HCT116 (cell line): ENCODE measurements at regions not wholly inside any gene's neighbourhood (a gene's known extent, or its start where the extent isn't known, plus 50 kb on each side); places are given as distances from the start of the nearest gene placed in this dataset.

Experiments used
- ATAC-seq: fragments of 200-7000 bp; cut with Tn5 transposase; 2 replicates; pipeline ENCODE4 v1.9.1; 2020; ENCODE audit warnings: mild to moderate bottlenecking, moderate library complexity
- BruUV-seq: library from RNA; stranded (reverse); fragments of 400-500 nt; replicated peaks from 2 replicates; lab custom pipeline; 2021; lab: Mats Ljungman, UMichigan
- CTCF ChIA-PET: fragments of 300-600 bp; sonication (Branson Sonifier 250); formaldehyde crosslinking; loops from one replicate; lab custom pipeline; 2021; ENCODE audit warnings: antibody characterized with exemption; lab: Charles Lee
- POLR2A ChIA-PET: fragments of 300-600, 350-600 bp; sonication (Branson Sonifier 250); formaldehyde crosslinking; loops from one replicate; lab custom pipeline; 2021; ENCODE audit warnings: antibody characterized with exemption; lab: Charles Lee
- RAD21 ChIA-PET, 2 experiments: fragments of 300-600 bp; sonication (Branson Sonifier 250); formaldehyde crosslinking; loops; one replicate each; lab custom pipeline; 2023; ENCODE audit warnings: low total read pairs in 2 of 2; ENCODE audit not compliant: uncharacterized antibody in 2 of 2, unreplicated experiment in 2 of 2, low non-redundant PET in 1 of 2; lab: Charles Lee
- DNase-seq: peaks from one replicate; pipeline ENCODE4 v3.0.0-alpha.2; 2010; ENCODE audit warnings: low read depth, low spot score
- H2AFZ ChIP-seq: fragments of 200-600 bp; shearing (Covaris generic), sonication (generic); 2 replicates; pipeline ENCODE4 v1.6.1; 2017; ENCODE audit warnings: low read depth, mixed run types, mixed read lengths, antibody characterized with exemption, low read length; ENCODE audit not compliant: poor library complexity, severe bottlenecking
- H3K27ac ChIP-seq: 2 replicates; pipeline ENCODE4 v1.5.1; 2012; ENCODE audit warnings: low read depth, low read length
- H3K27me3 ChIP-seq: fragments of 200-600 bp; sonication (generic); 2 replicates; pipeline ENCODE4 v1.6.1; 2016; ENCODE audit warnings: mixed run types, low read length, mixed read lengths; ENCODE audit not compliant: insufficient read depth
- H3K36me3 ChIP-seq, 2 experiments: fragments of 200-500 bp in 1 of 2; fragments of 200-600 bp in 1 of 2; sonication (Bioruptor generic) in 1 of 2; sonication (generic) in 1 of 2; 2 replicates each; pipeline versions ENCODE4 v1.5.1 to v1.6.1; 2014 to 2016; ENCODE audit warnings: low read length in 2 of 2, inconsistent platforms in 1 of 2, mixed read lengths in 1 of 2, mixed run types in 1 of 2; ENCODE audit not compliant: insufficient read depth in 2 of 2, control insufficient read depth in 1 of 2
- H3K4me1 ChIP-seq, 2 experiments: fragments of 200-600 bp in 1 of 2; sonication (generic) in 1 of 2; 2 replicates each; pipeline versions ENCODE4 v1.5.1 to v1.6.1; 2012 to 2017; ENCODE audit warnings: low read length in 2 of 2, inconsistent platforms in 1 of 2, mild to moderate bottlenecking in 1 of 2, mixed read lengths in 1 of 2, mixed run types in 1 of 2, moderate library complexity in 1 of 2; ENCODE audit not compliant: insufficient read depth in 2 of 2, control insufficient read depth in 1 of 2
- H3K4me2 ChIP-seq: fragments of 200-600 bp; sonication (generic); 2 replicates; pipeline ENCODE4 v1.6.1; 2017; ENCODE audit warnings: mixed run types, low read length, mixed read lengths
- H3K4me3 ChIP-seq, 2 experiments: fragments of 200-600 bp in 1 of 2; sonication (generic) in 1 of 2; replicated peaks in 1 of 2; 2 replicates each; pipeline ENCODE4 v1.5.1; 2011 to 2016; ENCODE audit warnings: low read length in 2 of 2, control low read depth in 1 of 2, low read depth in 1 of 2, mild to moderate bottlenecking in 1 of 2, mixed read lengths in 1 of 2, mixed run types in 1 of 2
- H3K79me2 ChIP-seq: fragments of 200-600 bp; sonication (generic); 2 replicates; pipeline ENCODE4 v1.6.1; 2017; ENCODE audit warnings: mild to moderate bottlenecking, mixed run types, low read length, moderate library complexity, mixed read lengths; ENCODE audit not compliant: insufficient read depth
- H3K9ac ChIP-seq: fragments of 200-600 bp; sonication (generic); 2 replicates; pipeline ENCODE4 v1.6.1; 2016; ENCODE audit warnings: low read length, mixed read lengths
- H3K9me2 ChIP-seq: fragments of 200-600 bp; sonication (generic), shearing (Covaris generic); 2 replicates; pipeline ENCODE4 v1.6.1; 2017; ENCODE audit warnings: mixed run types, mild to moderate bottlenecking, moderate library complexity; ENCODE audit not compliant: insufficient read depth
- H3K9me3 ChIP-seq, 2 experiments: fragments of 200-500 bp in 1 of 2; fragments of 200-600 bp in 1 of 2; sonication (Bioruptor generic) in 1 of 2; sonication (generic) in 1 of 2; 2 replicates each; pipeline ENCODE4 v1.6.1; 2014 to 2017; ENCODE audit warnings: low read length in 2 of 2, mixed read lengths in 2 of 2, inconsistent platforms in 1 of 2, low read depth in 1 of 2, mild to moderate bottlenecking in 1 of 2, mixed run types in 1 of 2, moderate library complexity in 1 of 2; ENCODE audit not compliant: control insufficient read depth in 1 of 2, insufficient read depth in 1 of 2
- H4K20me1 ChIP-seq: fragments of 200-600 bp; sonication (generic), shearing (Covaris generic); 2 replicates; pipeline ENCODE4 v1.6.1; 2017; ENCODE audit warnings: mixed run types, mild to moderate bottlenecking, moderate library complexity; ENCODE audit not compliant: insufficient read depth
- ATF3 ChIP-seq: IDR thresholded peaks from 2 replicates; pipeline ENCODE4 v1.6.1; 2012
- CBX3 ChIP-seq: IDR thresholded peaks from 2 replicates; pipeline ENCODE4 v1.6.1; 2012; ENCODE audit warnings: low read depth
- CEBPB ChIP-seq: IDR thresholded peaks from 2 replicates; pipeline ENCODE4 v1.6.1; 2012; ENCODE audit warnings: low read depth
- CTCF ChIP-seq, 3 experiments: fragments of 200-600 bp in 1 of 3; sonication (generic) in 1 of 3; IDR thresholded peaks in 2 of 3; conservative IDR thresholded peaks in 1 of 3; 2 replicates each; pipeline ENCODE4 v1.5.1; 2012 to 2017; ENCODE audit warnings: low read depth in 2 of 3, low read length in 2 of 3, antibody characterized with exemption in 1 of 3, borderline replicate concordance in 1 of 3, control low read depth in 1 of 3, mild to moderate bottlenecking in 1 of 3, mixed read lengths in 1 of 3, mixed run types in 1 of 3, moderate library complexity in 1 of 3; ENCODE audit not compliant: insufficient read depth in 1 of 3
- POLR2AphosphoS5 ChIP-seq: IDR thresholded peaks from 2 replicates; pipeline ENCODE4 v1.6.1; 2011; ENCODE audit warnings: mild to moderate bottlenecking, low read depth, low read length, moderate library complexity
- RAD21 ChIP-seq: IDR thresholded peaks from 2 replicates; pipeline ENCODE4 v1.6.1; 2012; ENCODE audit warnings: low read depth, mild to moderate bottlenecking
- SIN3A ChIP-seq: IDR thresholded peaks from 2 replicates; pipeline ENCODE4 v1.6.1; 2012; ENCODE audit warnings: low read depth
- SRF ChIP-seq: IDR thresholded peaks from 2 replicates; pipeline ENCODE4 v1.6.1; 2012; ENCODE audit warnings: low read depth
- ZBTB33 ChIP-seq: IDR thresholded peaks from 2 replicates; pipeline ENCODE4 v1.6.1; 2011; ENCODE audit warnings: mild to moderate bottlenecking, low read length, moderate library complexity; ENCODE audit not compliant: insufficient replicate concordance; ENCODE audit errors: extremely low read depth
- intact Hi-C: fragments of 100-400 bp; cut with micrococcal nuclease; formaldehyde crosslinking; loops from 2 replicates; pipeline ENCODE4 v1.10.0; 2022

GRCh38 chr2:103410221-103410620 lies 648.4 kb downstream of the TMEM182 start:
- ChIA-PET POLR2A (no interaction called here), RAD21 (no interaction called here), CTCF (no interaction called here)
- Histone ChIP-seq H4K20me1 (no peaks in the 10 kb centered on the region), H3K4me3 (no peak overlapping the region), H3K36me3 (no peaks in the 10 kb centered on the region), H3K4me2 (no peak overlapping the region), H3K9me3 (peaks cover under 1 to 14% of the 10 kb centered on the region in 2 experiments; a peak in 2 of 4 replicates), H3K27me3 (no peaks in the 10 kb centered on the region), H3K4me1 (no peaks in the 10 kb centered on the region), H3K79me2 (no peaks in the 10 kb centered on the region), H3K9me2 (no peaks in the 10 kb centered on the region), H3K9ac (no peak overlapping the region), H3K27ac (no peak overlapping the region), H2AFZ (no peak overlapping the region)
- TF ChIP-seq CEBPB, result no peak
- no peak for TF ChIP-seq ZBTB33
- no peak for TF ChIP-seq CTCF (IDR thresholded peaks at IDR 0.05 in 2 of 3, conservative IDR thresholded peaks at IDR 0.05 in 1 of 3; ENCODE audit: borderline replicate concordance in 1 of 3, insufficient read depth in 1 of 3, low read depth in 2 of 3, low read length in 2 of 3)
- TF ChIP-seq SIN3A, result no peak
- no peak for TF ChIP-seq SRF
- no peak for TF ChIP-seq ATF3
- TF ChIP-seq CBX3, result no peak
- TF ChIP-seq RAD21, result no peak
- TF ChIP-seq POLR2AphosphoS5, result no peak
- DNase-seq (no peak), ATAC-seq (no peak)
- no TSS peak for BruUV-seq
- intact Hi-C loops, result no loop called here
